ENCODE measurements at regions not wholly inside any gene's neighbourhood (a gene's known extent, or its start where the extent isn't known, plus 50 kb on each side); places are given as distances from the start of the nearest gene placed in this dataset.

DNA sequence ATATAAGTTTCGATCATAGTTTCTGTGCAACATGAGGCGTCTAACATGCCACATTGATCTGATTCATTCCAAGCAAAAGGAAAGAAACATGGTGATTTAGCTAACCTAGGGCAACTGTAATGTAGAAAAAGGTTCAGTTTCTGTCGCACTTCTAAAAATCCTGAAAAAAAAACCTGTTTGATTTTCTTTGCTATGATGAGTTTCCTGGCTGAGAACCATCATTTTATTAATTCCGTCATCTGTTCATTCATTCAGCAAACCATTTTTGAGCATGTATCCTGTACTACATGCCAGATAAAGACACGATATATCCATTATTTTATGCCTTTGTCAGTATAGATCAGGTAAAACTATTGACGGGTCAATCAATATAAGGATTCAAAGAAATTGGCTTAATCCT is 932.6 kb downstream of the GALC start:
- TF ChIP-seq CTCF (conservative IDR thresholded peaks at IDR 0.05), result no peak
- no peaks in the 10 kb centered on the region for H3K36me3 ChIP-seq (ENCODE audit: control insufficient read depth, insufficient read depth, low read length)
- Mint-ChIP-seq H3K4me3 (no peak overlapping the region), H3K36me3 (ENCODE audit: low read depth) (no peaks in the 10 kb centered on the region), H3K9me3 (no peaks in the 10 kb centered on the region), H3K27me3 (ENCODE audit: insufficient read depth) (no peaks in the 10 kb centered on the region), H3K4me1 (peaks cover 10% of the 10 kb centered on the region), H3K27ac (no peak overlapping the region)
- no peak for DNase-seq
- no peaks in the 10 kb centered on the region for H3K4me1 ChIP-seq (ENCODE audit: control insufficient read depth, insufficient read depth, low read length)
- WGBS, 2 experiments (ENCODE audit: insufficient coverage in 1 of 2, insufficient read length in 1 of 2), result 90 to 100% methylated on average over 2 to 6 of the region's 6 CpGs
- H3K9ac ChIP-seq (ENCODE audit: extremely low read depth, low read length, poor library complexity, severe bottlenecking), result no peak overlapping the region
- H3K27me3 ChIP-seq (ENCODE audit: control insufficient read depth, insufficient read depth, low read length, poor library complexity, severe bottlenecking), result no peaks in the 10 kb centered on the region
- H3K4me3 ChIP-seq (ENCODE audit: low read length), result no peak overlapping the region
- no peak overlapping the region for H3K27ac ChIP-seq (ENCODE audit: low read depth, low read length)
- H3K9me3 ChIP-seq (ENCODE audit: control insufficient read depth, low read length), result no peaks in the 10 kb centered on the region

DNA sequence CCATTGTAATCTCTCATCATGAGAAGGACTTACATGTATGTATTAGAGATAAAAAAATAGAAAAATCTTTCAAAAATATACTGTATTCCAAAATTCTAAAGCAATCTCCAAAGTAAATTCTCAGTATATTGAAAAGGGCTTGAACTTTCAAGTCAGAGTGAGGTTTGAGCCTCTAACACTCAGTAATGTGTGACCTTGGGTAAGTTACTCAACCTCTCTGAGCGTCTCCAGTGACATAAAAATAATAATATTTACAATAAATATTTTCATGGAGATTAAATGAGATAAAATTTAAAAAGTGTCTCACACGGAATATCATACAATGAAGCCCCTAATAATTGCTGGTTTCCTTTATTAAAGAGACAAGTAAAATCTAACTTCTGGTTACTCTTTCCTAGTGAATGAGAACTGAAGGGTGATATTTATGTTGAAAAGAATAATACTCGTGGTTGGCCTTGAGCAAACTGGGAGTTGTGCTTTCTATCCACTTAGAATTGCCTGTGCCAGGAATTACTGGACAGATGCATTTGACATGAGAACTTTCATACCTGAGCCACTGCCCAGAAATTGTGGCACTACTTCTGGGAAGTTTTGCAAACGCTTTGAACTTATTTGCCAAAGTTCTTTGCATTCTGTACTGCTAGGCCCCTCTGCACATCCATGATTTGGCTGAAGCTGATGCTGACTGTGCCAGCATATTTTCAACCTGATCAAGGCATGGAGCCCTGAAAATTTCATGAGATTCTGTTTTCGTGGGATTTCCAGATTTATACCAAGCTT is 933.7 kb downstream of the GALC start:
- Mint-ChIP-seq H3K27me3 (ENCODE audit: insufficient read depth) (no peaks in the 10 kb centered on the region), H3K27ac (no peak overlapping the region), H3K4me1 (peaks cover 13% of the 10 kb centered on the region), H3K4me3 (no peak overlapping the region), H3K9me3 (no peaks in the 10 kb centered on the region), H3K36me3 (ENCODE audit: low read depth) (no peaks in the 10 kb centered on the region)
- no peak overlapping the region for H3K4me3 ChIP-seq (ENCODE audit: low read length)
- no peak for TF ChIP-seq CTCF (conservative IDR thresholded peaks at IDR 0.05)
- H3K9ac ChIP-seq (ENCODE audit: extremely low read depth, low read length, poor library complexity, severe bottlenecking), result no peak overlapping the region
- 89 to 92% methylated on average over 3 to 4 of the region's 5 CpGs for WGBS, 2 experiments (ENCODE audit: insufficient coverage in 1 of 2, insufficient read length in 1 of 2)
- DNase-seq, result no peak
- H3K36me3 ChIP-seq (ENCODE audit: control insufficient read depth, insufficient read depth, low read length), result no peaks in the 10 kb centered on the region
- no peaks in the 10 kb centered on the region for H3K27me3 ChIP-seq (ENCODE audit: control insufficient read depth, insufficient read depth, low read length, poor library complexity, severe bottlenecking)
- no peaks in the 10 kb centered on the region for H3K4me1 ChIP-seq (ENCODE audit: control insufficient read depth, insufficient read depth, low read length)
- no peak overlapping the region for H3K27ac ChIP-seq (ENCODE audit: low read depth, low read length)
- no peaks in the 10 kb centered on the region for H3K9me3 ChIP-seq (ENCODE audit: control insufficient read depth, low read length)

- Mint-ChIP-seq H3K27me3 (ENCODE audit: insufficient read depth) (peaks cover 2% of the 10 kb centered on the region), H3K27ac (no peak overlapping the region), H3K4me1 (peaks cover 18% of the 10 kb centered on the region), H3K4me3 (no peak overlapping the region), H3K9me3 (no peaks in the 10 kb centered on the region), H3K36me3 (ENCODE audit: low read depth) (no peaks in the 10 kb centered on the region)
- no peaks in the 10 kb centered on the region for H3K4me1 ChIP-seq (ENCODE audit: control insufficient read depth, insufficient read depth, low read length)
- no peaks in the 10 kb centered on the region for H3K27me3 ChIP-seq (ENCODE audit: control insufficient read depth, insufficient read depth, low read length, poor library complexity, severe bottlenecking)
- H3K27ac ChIP-seq (ENCODE audit: low read depth, low read length), result no peak overlapping the region
- TF ChIP-seq CTCF (conservative IDR thresholded peaks at IDR 0.05), result no peak
- no peaks in the 10 kb centered on the region for H3K36me3 ChIP-seq (ENCODE audit: control insufficient read depth, insufficient read depth, low read length)
- H3K9ac ChIP-seq (ENCODE audit: extremely low read depth, low read length, poor library complexity, severe bottlenecking), result no peak overlapping the region
- DNase-seq, result no peak
- WGBS, 2 experiments (ENCODE audit: insufficient coverage in 1 of 2, insufficient read length in 1 of 2), result 69% methylated on average over 2 of the region's 2 CpGs; no CpG with 5 or more reads in 1 of the 2 experiments
- H3K9me3 ChIP-seq (ENCODE audit: control insufficient read depth, low read length), result no peaks in the 10 kb centered on the region
- H3K4me3 ChIP-seq (ENCODE audit: low read length), result no peak overlapping the region
Measured at GRCh38 chr14:87055007-87055406, 938.0 kb downstream of the GALC start.

All from endodermal cell (in vitro differentiated cells).